ENCODE measurements at regions not wholly inside any gene's neighbourhood (a gene's known extent, or its start where the extent isn't known, plus 50 kb on each side); places are given as distances from the start of the nearest gene placed in this dataset.

- no peak overlapping the region for H3K56ac ChIP-seq (replicated peaks; ENCODE audit: insufficient read length, low read depth, low read length)
- no peak for FAIRE-seq
- H2BK15ac ChIP-seq (ENCODE audit: low read length), result no peak overlapping the region
- H3K36me3 ChIP-seq (ENCODE audit: control insufficient read depth in 2 of 4, insufficient read depth in 4 of 4, low read length in 3 of 4), result no peaks in the 10 kb centered on the region
- ChIA-PET POLR2A (ENCODE audit: partially characterized antibody) (interaction anchor here (1.2 kb wide), 1 partner anchor 16 kb away, joined by 3 read pairs; no protein-coding TSS in a partner anchor), CTCF (ENCODE audit: partially characterized antibody) (interaction anchor here (1.3 kb wide), 1 partner anchor 10 kb away, joined by 10 read pairs; no protein-coding TSS in a partner anchor)
- H3K4ac ChIP-seq (replicated peaks; ENCODE audit: insufficient read length, low read depth, low read length), result no peak overlapping the region
- no peaks in the 10 kb centered on the region for H3K79me1 ChIP-seq (ENCODE audit: low read depth, low read length)
- H3K18ac ChIP-seq (ENCODE audit: extremely low read depth, low read length), result no peak overlapping the region
- H2BK20ac ChIP-seq (ENCODE audit: low read length), result no peak overlapping the region
- H2BK5ac ChIP-seq (ENCODE audit: low read depth, low read length), result no peak overlapping the region
- no peaks in the 10 kb centered on the region; the same call in 1 of the 2 replicates for H3K23me2 ChIP-seq (ENCODE audit: low read depth, low read length)
- no peak overlapping the region for H3K14ac ChIP-seq (ENCODE audit: insufficient read length)
- 74% methylated on average over 8 of the region's 8 CpGs; no CpG with 5 or more reads in 1 of the 2 experiments for WGBS, 2 experiments (ENCODE audit: extremely low coverage in 1 of 2, insufficient coverage in 1 of 2, insufficient read length in 1 of 2, insufficient replicate concordance in 2 of 2, low coverage in 1 of 2, low lambda C conversion rate in 2 of 2, missing lambda C conversion rate in 1 of 2)
- no peak overlapping the region for H2BK12ac ChIP-seq (ENCODE audit: low read depth, low read length)
- no peak for DNase-seq (ENCODE audit: low read depth in 1 of 2, low spot score in 2 of 2)
- H3K9me3 ChIP-seq (ENCODE audit: insufficient read depth in 2 of 2, low read depth in 1 of 2, low read length in 1 of 2), result no peaks in the 10 kb centered on the region
- no peaks in the 10 kb centered on the region for H4K20me1 ChIP-seq (replicated peaks in 1 of 2; ENCODE audit: control insufficient read depth in 1 of 2, insufficient read depth in 2 of 2, low read length in 2 of 2)
- H3K23ac ChIP-seq (ENCODE audit: insufficient read length), result no peak overlapping the region
- no peak overlapping the region for H4K5ac ChIP-seq (ENCODE audit: insufficient read length, low read depth, low read length)
- no peaks in the 10 kb centered on the region for H3K79me2 ChIP-seq (ENCODE audit: control insufficient read depth in 1 of 2, insufficient read depth in 2 of 2, low read length in 2 of 2)
- no peak overlapping the region for H4K91ac ChIP-seq (replicated peaks; ENCODE audit: insufficient read length, low read length)
- no peak overlapping the region for H3K27ac ChIP-seq (ENCODE audit: low read depth, low read length)
- H2AK5ac ChIP-seq (ENCODE audit: low read depth, low read length), result no peak overlapping the region
- no peaks in the 10 kb centered on the region for H3K27me3 ChIP-seq (replicated peaks in 1 of 4; ENCODE audit: control insufficient read depth in 3 of 4, extremely low read depth in 1 of 4, insufficient read depth in 3 of 4, low read length in 3 of 4)
- H2BK120ac ChIP-seq (replicated peaks; ENCODE audit: low read depth, low read length), result no peak overlapping the region
- H3K4me1 ChIP-seq (replicated peaks in 1 of 4; ENCODE audit: control insufficient read depth in 3 of 4, insufficient read depth in 4 of 4, low read length in 3 of 4), result peaks cover 0 to 9% (median 3%) of the 10 kb centered on the region in 4 experiments; a peak in 3 of 7 replicates
- H3K9ac ChIP-seq (replicated peaks in 1 of 4; ENCODE audit: extremely low read depth in 1 of 4, low read depth in 3 of 4, low read length in 3 of 4), result no peak overlapping the region
- no peak overlapping the region for H3K4me2 ChIP-seq (ENCODE audit: insufficient read depth in 1 of 2, low read depth in 2 of 2, low read length in 2 of 2)
- no peak overlapping the region for H2AFZ ChIP-seq (ENCODE audit: low read length)
- H3K4me3 ChIP-seq (ENCODE audit: extremely low read depth in 1 of 4, insufficient read depth in 2 of 4, low read depth in 3 of 4, low read length in 4 of 4), result no peak overlapping the region
- no peak overlapping the region for H4K8ac ChIP-seq (ENCODE audit: extremely low read depth, insufficient read depth, low read length)
- TF ChIP-seq SAP30 (IDR thresholded peaks at IDR 0.05; ENCODE audit: insufficient read depth, insufficient replicate concordance, low read length), result no peak
- no peak for TF ChIP-seq USF2 (IDR thresholded peaks at IDR 0.05; ENCODE audit: low read length)
- TF ChIP-seq ATF2 (IDR thresholded peaks at IDR 0.05; ENCODE audit: low read length), result no peak
- no peak for TF ChIP-seq CTCF (IDR thresholded peaks at IDR 0.05; ENCODE audit: control extremely low read depth in 1 of 3, insufficient read depth in 1 of 3, low read depth in 1 of 3, low read length in 3 of 3)
- TF ChIP-seq KDM4A (IDR thresholded peaks at IDR 0.05; ENCODE audit: low read depth, low read length, severe bottlenecking), result no peak
- no peak for TF ChIP-seq CEBPB (IDR thresholded peaks at IDR 0.05; ENCODE audit: low read depth, low read length)
- TF ChIP-seq RXRA (IDR thresholded peaks at IDR 0.05; ENCODE audit: insufficient read depth, low read depth, low read length), result no peak
- TF ChIP-seq POLR2A (IDR thresholded peaks at IDR 0.05; ENCODE audit: control extremely low read depth in 1 of 2, low read depth in 2 of 2, low read length in 2 of 2), result no peak
Observed at GRCh38 chr4:38610966-38611431, 53.0 kb upstream of the KLF3 start.
